H1 (cell line): ENCODE measurements at regions not wholly inside any gene's neighbourhood (a gene's known extent, or its start where the extent isn't known, plus 50 kb on each side); places are given as distances from the start of the nearest gene placed in this dataset.

Source experiments
- BCL11A ChIP-seq, 2 experiments: IDR thresholded peaks; one replicate each; pipeline ENCODE4 v1.6.1; 2011; ENCODE audit warnings: low read depth in 2 of 2, low read length in 2 of 2, mild to moderate bottlenecking in 2 of 2
- CBX8 ChIP-seq: fragments of 300-800, 300-1000 bp; sonication (generic); IDR thresholded peaks from 2 replicates; pipeline ENCODE4 v1.7.1; 2016; ENCODE audit warnings: low read depth, low read length, borderline replicate concordance
- CHD1 ChIP-seq: IDR thresholded peaks from 2 replicates; pipeline ENCODE4 v1.6.1; 2012; ENCODE audit warnings: low read depth, low read length, improper control_type of control experiment
- EZH2 ChIP-seq: fragments of 200-600 bp; sonication (generic); IDR thresholded peaks from 2 replicates; pipeline ENCODE4 v1.7.1; 2012; ENCODE audit warnings: low read depth, mild to moderate bottlenecking, moderate library complexity, low read length, inconsistent platforms; ENCODE audit not compliant: severe bottlenecking
- KDM1A ChIP-seq: fragments of 200-600, 300-600 bp; sonication (generic); IDR thresholded peaks from 2 replicates; pipeline ENCODE4 v1.7.1; 2016; ENCODE audit warnings: mild to moderate bottlenecking, low read length, borderline replicate concordance
- MAFK ChIP-seq: IDR thresholded peaks from 2 replicates; pipeline ENCODE4 v1.6.1; 2012; ENCODE audit warnings: low read depth, mild to moderate bottlenecking, improper control_type of control experiment, low read length
- POLR2A ChIP-seq, 2 experiments: IDR thresholded peaks; 1 replicate in 1 of 2; 2 replicates in 1 of 2; pipeline ENCODE4 v1.6.1; 2011; ENCODE audit warnings: low read depth in 2 of 2, low read length in 2 of 2, mild to moderate bottlenecking in 2 of 2; ENCODE audit errors: control extremely low read depth in 1 of 2
- POLR2AphosphoS5 ChIP-seq: IDR thresholded peaks from 2 replicates; pipeline ENCODE4 v1.6.1; 2011; ENCODE audit warnings: low read depth, low read length
- RAD21 ChIP-seq, 2 experiments: IDR thresholded peaks in 1 of 2; conservative IDR thresholded peaks in 1 of 2; 2 replicates each; pipeline ENCODE4 v1.6.1; 2011; ENCODE audit warnings: low read depth in 2 of 2, low read length in 2 of 2, improper control_type of control experiment in 1 of 2, inconsistent platforms in 1 of 2, mild to moderate bottlenecking in 1 of 2, moderate library complexity in 1 of 2
- SIX5 ChIP-seq: IDR thresholded peaks from 2 replicates; pipeline ENCODE4 v1.6.1; 2011; ENCODE audit warnings: mild to moderate bottlenecking, low read depth, low read length
- YY1 ChIP-seq: IDR thresholded peaks from 2 replicates; pipeline ENCODE4 v1.6.1; 2011; ENCODE audit warnings: low read depth, mild to moderate bottlenecking, low read length
- TF ChIP-seq, protein P1 (sequence below), 3 experiments: IDR thresholded peaks; 1 replicate in 2 of 3; 2 replicates in 1 of 3; pipeline versions ENCODE4 v1.5.1 to v1.6.1; 2011; ENCODE audit warnings: low read length in 3 of 3, mild to moderate bottlenecking in 3 of 3, inconsistent platforms in 2 of 3, low read depth in 1 of 3, moderate library complexity in 1 of 3; ENCODE audit not compliant: insufficient read depth in 1 of 3; ENCODE audit errors: control extremely low read depth in 1 of 3
- TF ChIP-seq, protein P2 (sequence below): IDR thresholded peaks from 2 replicates; pipeline ENCODE4 v1.6.1; 2012; ENCODE audit warnings: inconsistent platforms

DNA sequence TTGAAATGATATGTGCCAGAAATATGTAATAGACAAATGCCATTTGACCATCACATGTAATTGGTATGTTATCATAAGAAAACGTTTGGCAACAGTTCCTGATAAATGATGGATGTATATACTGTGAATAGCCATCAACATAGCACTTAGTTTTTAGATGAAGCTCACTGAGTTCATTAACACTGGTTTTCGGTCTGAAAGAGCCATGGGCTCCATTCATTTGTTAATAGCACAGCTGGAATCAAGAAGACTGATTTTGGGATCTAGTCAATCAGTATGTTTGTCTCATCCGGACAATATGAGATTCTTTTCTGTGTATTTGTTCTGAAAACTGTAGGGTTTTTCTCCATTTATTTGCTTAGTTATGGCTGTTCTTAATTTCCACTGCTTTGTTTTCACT lies 413.5 kb upstream of the CLINT1 start:
- TF ChIP-seq, protein P1, sequence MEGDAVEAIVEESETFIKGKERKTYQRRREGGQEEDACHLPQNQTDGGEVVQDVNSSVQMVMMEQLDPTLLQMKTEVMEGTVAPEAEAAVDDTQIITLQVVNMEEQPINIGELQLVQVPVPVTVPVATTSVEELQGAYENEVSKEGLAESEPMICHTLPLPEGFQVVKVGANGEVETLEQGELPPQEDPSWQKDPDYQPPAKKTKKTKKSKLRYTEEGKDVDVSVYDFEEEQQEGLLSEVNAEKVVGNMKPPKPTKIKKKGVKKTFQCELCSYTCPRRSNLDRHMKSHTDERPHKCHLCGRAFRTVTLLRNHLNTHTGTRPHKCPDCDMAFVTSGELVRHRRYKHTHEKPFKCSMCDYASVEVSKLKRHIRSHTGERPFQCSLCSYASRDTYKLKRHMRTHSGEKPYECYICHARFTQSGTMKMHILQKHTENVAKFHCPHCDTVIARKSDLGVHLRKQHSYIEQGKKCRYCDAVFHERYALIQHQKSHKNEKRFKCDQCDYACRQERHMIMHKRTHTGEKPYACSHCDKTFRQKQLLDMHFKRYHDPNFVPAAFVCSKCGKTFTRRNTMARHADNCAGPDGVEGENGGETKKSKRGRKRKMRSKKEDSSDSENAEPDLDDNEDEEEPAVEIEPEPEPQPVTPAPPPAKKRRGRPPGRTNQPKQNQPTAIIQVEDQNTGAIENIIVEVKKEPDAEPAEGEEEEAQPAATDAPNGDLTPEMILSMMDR (IDR thresholded peaks at IDR 0.05; ENCODE audit: control extremely low read depth in 1 of 3, insufficient read depth in 1 of 3, low read depth in 1 of 3, low read length in 3 of 3) = no peak
- TF ChIP-seq POLR2A (IDR thresholded peaks at IDR 0.05; ENCODE audit: control extremely low read depth in 1 of 2, low read depth in 2 of 2, low read length in 2 of 2) (no peak), CBX8 (no peak), KDM1A (no peak), YY1 (no peak), EZH2 (no peak), RAD21 (IDR thresholded peaks at IDR 0.05 in 1 of 2, conservative IDR thresholded peaks at IDR 0.05 in 1 of 2; ENCODE audit: low read depth in 2 of 2, low read length in 2 of 2) (no peak), POLR2AphosphoS5 (no peak), MAFK (no peak), SIX5 (no peak), BCL11A (IDR thresholded peaks at IDR 0.05; ENCODE audit: low read depth in 2 of 2, low read length in 2 of 2) (no peak), CHD1 (no peak)
- TF ChIP-seq, protein P2, sequence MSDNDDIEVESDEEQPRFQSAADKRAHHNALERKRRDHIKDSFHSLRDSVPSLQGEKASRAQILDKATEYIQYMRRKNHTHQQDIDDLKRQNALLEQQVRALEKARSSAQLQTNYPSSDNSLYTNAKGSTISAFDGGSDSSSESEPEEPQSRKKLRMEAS = no peak
